RCC 7860 (cell line): ENCODE measurements at regions not wholly inside any gene's neighbourhood (a gene's known extent, or its start where the extent isn't known, plus 50 kb on each side); places are given as distances from the start of the nearest gene placed in this dataset.

Experiments used
- DNase-seq: peaks from one replicate; pipeline ENCODE4 v3.0.0-alpha.2; 2015; ENCODE audit warnings: low spot score
- FAIRE-seq: peaks from 2 replicates; lab custom pipeline; 2012; peaks lifted over from hg19 to GRCh38; lab: Jason Lieb, UNC

DNA sequence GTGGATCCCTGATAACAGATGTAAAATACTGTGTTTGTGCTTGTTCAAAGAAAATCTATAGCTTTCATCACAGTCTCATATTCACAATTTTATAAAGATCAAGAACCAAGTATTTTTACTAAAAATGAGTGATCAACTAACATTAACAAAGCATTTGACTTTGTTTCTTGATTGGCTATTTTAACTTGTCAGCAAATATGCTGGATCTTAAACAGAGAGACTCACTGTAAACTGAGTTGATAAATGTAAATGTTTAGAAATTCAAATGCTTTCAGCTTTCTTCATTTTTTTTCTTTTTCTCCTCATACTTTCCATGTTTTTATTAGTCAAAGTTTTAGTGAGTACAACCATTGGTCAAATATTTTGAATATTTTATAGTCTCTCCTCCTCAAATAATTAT lies 923.0 kb upstream of the NR2F2 start:
- FAIRE-seq, result no peak
- no peak for DNase-seq

DNA sequence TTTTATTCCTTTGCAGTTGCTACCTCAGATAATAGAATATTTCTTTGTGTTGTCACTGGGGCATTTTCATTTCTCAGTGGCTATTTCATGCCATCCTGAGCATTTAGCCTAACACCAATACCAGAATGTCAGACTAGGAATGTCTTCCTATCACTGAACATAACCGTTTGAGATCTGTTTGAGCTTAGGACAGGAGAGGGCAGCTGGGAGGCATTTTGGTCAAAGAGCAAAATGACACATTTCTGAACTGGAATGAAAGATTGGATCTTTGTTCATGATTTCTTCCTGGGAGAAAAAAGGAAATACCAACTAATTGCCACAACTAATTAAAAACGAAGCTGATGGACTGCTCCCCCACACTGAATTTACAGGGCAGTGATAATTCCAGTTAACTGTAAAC lies 921.3 kb upstream of the NR2F2 start:
- DNase-seq, result no peak
- no peak for FAIRE-seq

DNA sequence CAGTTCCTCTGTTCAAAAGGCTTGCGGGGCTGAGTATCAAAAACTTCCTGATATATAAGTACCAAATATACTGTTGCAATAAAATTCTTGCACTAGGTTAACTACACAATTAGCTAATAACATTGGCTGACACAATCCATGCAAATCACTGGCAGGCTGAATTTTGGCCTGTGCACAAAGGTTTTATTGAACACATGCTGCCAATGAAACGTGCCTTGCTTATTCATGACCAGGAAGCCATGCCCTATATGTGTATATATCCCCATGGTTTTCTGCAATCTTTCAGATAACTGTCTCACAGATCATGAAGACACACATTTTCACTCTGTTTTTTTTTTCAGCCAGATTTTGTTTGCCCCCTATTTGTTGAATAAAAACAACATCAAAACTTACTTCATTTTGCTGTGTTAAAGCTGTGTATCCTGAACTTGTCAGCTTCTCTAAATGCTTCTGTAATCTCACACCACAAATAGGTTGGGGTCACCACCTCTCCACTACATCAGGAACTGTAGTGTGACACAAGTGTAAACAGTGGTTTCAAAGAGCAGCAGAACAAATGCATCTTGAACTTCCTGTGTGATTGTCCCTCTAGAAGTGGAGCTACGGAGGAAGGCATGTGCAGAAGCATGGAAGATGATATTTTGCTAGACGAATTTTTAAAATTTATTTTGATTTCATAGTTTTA lies 920.7 kb upstream of the NR2F2 start:
- DNase-seq (no peak), FAIRE-seq (no peak)

DNA sequence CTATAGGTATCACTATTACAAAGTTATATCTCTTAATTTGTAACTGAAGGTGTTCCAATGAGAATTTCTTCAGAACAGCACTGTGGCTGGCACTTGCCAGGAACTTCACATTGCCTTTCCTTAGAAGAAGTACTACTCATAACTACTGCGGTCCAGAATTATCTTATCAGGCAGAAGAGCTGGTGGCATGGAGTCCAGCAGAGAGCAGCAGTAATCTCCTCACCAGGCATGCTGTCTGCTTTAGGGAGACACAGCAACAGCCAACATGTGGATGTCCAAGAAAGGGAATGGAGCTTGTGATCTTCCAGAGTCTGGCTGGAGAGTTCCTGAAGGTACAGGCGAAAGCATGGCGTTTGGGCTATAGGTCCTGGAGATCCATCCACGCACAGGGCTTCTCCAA lies 919.7 kb upstream of the NR2F2 start:
- DNase-seq, result no peak
- FAIRE-seq, result no peak

DNA sequence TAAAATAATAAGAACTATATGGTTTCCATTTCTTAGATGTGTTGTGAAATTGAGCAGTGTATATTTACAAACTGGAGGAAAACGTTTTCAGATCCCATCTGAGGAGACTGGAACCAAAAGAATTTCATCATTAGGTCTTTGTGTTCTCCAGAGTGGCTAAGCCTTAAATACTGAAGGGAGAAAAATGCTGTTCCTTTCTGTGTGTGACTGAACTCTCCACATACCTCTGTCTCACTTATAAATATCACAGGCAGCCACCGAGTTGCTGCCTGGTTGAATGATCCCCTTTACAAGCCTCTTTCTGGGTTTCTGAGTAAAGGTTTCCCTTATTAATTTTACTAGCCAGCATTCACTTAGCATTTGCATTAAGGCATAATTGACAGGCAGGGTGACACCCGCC lies 913.9 kb upstream of the NR2F2 start:
- DNase-seq (no peak), FAIRE-seq (no peak)

DNA sequence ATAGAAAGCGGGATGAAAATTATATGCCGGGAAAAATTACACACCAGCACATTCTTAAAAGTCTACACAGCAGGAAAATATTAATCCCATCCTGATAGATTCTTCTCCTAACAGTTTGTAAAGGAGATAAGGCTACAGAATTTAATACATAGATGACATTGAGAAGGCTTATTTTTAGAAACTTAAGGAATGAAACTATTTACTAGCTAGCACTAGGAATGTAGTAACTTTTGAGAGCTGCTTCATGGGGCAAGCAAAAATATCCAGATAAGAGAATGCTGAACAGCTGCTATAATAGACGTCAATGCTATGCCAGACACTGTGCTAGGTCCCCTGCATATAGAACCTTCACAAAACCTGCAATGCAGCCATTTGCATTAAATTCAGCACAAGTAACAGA lies 912.7 kb upstream of the NR2F2 start:
- DNase-seq (no peak), FAIRE-seq (no peak)

DNA sequence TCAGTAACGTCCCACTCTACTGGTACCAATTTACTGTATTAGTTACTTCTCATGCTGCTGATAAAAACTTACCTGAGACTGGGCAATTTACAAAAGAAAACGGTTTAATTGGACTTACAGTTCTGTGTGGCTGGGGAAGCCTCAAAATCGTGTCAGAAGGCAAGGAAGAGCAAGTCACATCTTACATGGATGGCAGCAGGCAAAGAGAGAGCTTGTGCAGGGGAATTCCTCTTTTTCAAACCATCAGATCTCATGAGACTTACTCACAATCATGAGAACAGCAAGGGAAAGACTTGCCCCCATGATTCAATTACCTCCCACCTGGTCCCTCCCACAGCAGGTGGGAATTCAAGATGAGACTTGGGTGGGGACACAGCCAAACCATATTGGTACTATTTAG lies 908.2 kb upstream of the NR2F2 start:
- DNase-seq (no peak), FAIRE-seq (no peak)

DNA sequence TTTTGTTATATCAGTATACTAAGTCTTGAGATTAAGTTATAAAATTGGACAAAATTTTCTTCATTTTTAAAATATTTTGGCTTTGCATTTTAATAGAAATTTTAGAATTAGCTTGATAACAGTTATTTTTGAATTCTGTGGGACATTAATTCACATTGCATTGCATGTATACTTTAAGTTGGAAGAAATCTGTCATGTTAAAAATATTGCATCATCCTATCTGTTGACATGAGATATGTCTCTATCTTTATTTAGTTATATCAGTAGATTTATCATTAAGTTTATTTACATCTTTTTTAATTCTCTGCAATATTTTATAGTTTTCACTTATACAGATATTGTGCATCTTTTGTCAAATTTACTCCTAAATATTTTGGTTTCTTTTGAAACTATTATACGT lies 904.6 kb upstream of the NR2F2 start:
- no peak for FAIRE-seq
- DNase-seq, result no peak

DNA sequence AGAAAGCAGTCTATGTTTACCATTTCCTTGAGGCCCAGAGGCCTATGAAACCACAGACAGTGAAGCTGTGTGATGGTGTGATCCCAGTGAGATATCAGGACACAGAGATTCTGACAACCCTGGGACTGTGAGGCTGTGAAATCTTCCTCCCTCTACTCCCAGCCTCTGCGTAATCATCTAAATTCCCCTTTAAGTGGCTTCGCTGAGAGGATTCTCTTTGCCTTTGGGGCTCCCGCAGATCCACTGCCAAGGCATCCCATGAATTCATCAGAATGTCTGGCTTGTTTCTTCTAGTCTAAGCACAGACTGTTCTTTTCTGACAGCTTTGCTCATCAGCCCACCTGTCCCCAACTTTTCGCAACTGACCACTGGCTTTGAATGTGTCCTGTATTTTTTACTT lies 901.2 kb upstream of the NR2F2 start:
- no peak for DNase-seq
- FAIRE-seq, result no peak

DNA sequence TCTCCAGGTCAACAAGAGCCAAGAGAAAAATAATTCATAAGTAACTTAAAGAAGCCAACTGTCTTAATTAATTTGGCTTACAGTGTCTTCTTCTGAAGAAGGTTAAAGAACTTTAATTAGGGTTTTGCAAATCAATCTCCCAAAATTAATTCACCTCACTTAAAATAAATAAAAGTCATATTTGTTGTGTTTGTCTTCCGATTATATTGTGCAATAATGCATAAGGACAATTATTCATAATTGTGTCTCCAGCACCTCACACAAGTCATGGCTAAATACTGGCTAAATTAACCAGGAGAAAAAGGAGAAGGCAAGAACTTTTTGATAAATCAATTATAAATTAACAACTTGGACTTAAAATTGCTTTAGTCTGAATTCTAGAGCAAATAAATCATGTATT lies 899.0 kb upstream of the NR2F2 start:
- no peak for DNase-seq
- FAIRE-seq, result no peak

DNA sequence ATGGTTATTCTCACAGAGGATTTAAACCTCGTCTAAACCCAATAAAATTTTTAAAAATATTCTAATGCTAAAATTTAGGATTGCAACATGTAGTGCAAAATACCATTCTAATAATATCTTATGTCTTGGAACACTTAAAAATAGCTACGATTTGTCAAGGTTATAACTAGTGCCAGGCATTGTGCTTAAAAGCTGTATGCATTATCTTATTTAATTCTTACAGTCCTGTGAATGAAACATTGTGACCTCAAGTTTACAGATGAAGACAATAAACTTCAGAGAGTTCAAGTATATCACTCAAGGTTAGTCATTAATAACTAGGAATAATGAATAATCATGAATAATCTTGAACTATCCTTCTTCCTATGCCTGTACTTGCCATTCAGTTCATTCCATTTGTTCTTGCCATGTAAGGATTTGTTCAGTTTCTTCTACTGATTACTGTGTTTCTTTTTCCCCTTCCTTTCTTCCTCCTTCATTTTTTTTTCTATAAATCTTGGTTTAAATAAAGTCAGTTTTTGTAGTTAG lies 897.6 kb upstream of the NR2F2 start:
- DNase-seq (no peak), FAIRE-seq (no peak)

DNA sequence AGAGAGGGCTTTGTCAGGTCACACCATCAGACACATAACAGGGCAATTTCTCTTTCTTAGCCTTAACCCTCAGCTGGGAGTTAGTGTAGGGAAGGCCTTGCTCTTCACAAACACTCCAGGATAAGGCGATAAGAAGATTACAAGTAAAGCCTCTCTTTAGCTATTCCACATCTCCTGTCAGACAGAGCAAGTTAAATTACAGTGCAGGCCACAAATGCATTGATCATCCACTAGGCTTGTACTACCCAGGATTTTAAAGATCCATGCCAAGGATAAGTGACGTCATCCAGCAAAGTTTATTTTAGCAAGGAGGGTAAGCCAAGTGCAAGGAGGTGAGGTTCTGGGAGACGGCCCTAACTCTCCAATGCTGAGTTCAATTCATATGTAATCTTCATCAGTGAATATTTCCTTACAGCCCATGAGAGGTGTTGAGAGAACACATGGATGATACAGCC lies 890.6 kb upstream of the NR2F2 start:
- no peak for FAIRE-seq
- no peak for DNase-seq

DNA sequence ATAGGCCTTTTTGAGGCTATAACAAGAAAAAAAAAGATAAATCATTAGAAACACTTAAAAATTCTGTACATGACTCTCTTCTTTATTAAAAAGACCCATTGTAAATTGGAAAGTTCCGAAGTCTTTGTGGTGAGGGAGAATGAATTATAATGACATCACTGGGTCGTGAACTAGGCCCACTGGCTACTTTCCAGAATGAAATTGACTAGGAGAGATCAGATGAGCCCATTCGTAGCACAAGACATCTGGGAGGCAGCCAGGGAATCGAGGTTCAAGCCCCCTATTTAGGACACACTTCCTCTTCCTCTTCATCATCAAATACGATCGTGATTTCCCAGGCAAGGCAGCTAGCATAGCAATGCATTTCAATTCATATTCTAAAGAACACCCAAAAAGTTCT lies 889.8 kb upstream of the NR2F2 start:
- DNase-seq (no peak), FAIRE-seq (no peak)

DNA sequence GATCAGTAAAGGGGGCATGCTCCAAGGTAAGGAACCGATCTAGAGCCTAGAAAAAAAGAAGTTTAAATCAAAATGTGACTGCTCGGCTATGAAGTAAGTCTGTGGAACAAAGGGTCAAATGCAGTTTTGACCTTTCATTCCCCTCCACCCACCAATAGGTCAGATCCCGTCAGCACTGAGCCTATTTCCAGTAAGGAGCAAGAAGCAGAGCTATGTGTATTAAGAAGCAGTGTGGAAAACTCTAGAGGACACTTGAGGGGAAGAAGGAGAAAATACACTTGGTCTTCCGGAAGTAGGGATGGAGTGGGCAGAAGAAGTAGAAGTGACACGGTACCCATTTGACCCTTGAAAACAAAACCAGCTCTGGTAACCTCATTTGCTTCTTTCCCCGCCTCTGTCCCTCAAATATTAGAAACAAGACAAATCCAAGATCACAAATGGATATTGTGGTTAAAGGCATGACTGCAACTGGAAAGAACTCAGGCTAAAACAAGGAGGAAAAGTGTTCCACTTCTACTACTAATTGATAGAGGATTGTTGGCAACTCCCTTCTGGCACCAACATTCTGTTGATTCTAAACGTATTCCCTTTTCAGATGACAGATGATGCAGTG lies 888.3 kb upstream of the NR2F2 start:
- no peak for DNase-seq
- no peak for FAIRE-seq

DNA sequence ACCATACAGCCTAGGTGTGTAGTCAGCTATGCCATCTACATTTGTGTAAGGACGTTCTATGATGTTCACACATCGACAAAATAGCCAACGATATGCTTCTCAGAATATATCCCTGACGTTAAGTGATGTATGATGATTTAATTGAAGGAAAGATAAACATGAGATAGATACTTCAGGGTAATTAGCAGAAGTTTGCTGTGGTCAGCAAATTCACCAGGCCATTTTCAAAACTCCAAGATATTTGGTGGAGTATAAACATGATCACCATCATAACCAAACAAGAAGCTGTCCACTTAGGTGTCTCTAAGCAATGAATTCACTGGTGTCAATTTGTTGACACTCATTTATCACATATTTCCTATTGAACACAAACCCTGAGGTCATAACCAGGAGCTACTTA lies 885.6 kb upstream of the NR2F2 start:
- FAIRE-seq (no peak), DNase-seq (no peak)

DNA sequence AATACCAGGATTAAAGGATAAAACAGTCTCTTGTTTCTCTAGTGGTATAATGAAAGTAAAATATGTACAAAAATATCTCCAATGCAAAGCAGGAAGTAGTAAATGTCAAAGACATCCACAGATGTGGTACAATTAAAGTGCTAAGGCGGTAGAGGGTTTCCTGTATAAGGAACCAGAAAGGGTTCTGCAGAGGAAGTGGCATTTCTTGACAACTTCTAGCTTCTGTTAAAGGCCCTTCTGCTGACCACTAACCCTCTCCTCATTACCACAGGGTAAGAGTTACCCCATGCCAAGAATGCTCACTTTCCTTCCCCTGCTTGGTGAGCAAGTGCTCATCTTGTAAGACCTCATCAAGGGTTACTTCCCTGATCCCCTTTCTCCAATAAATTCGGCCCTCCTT lies 883.6 kb upstream of the NR2F2 start:
- FAIRE-seq (no peak), DNase-seq (no peak)

DNA sequence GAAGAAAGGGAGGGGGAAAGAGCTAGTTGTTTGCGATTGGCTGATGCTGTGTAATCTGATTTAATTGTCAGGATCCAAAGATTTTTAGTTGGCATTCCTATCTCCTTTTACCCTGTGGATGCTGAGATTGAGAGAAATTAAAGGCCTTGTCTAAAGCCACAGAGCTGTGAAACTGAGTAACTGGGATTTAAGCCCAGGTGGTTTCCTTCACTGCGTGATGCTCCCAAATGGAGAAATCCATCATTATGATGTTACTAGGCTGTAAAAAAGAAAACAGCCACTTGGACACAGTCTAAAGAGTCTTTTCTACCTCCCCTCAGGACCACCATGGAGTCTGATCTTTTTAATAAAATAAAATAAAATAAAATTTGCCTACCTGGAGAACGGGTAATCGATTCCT lies 883.0 kb upstream of the NR2F2 start:
- DNase-seq (no peak), FAIRE-seq (no peak)

DNA sequence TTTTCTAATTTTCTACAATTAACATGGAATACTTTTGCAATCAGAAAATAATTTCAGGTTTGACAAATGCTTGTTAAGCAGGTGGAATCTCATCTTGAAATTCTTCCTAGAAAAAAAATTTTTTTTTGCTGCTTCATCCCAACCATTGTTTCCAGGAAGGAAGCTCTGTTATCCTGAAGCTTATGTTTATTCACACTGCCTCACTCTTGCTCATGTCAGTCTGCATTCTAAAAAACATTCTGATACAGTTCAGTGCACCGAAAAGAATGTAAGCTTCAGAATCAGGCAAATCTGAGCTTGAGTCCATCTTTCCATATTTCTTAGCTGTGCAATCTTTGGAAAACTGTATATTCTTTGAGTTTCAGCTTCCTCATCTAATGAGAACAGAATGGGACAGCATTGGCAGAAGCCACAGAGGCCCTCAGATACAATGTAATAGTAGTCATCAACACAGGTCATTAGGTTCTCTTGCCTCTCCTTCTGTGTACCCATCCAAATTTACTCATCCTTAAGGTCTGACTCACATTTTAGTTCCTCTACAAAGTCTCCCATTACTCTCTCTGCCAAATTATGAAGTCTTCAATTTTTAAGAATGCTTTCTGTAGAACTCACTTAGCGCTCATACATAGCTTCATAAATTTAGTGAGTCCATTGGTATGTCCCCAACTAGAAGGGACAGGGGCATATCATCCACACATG lies 881.8 kb upstream of the NR2F2 start:
- FAIRE-seq (no peak), DNase-seq (no peak)

DNA sequence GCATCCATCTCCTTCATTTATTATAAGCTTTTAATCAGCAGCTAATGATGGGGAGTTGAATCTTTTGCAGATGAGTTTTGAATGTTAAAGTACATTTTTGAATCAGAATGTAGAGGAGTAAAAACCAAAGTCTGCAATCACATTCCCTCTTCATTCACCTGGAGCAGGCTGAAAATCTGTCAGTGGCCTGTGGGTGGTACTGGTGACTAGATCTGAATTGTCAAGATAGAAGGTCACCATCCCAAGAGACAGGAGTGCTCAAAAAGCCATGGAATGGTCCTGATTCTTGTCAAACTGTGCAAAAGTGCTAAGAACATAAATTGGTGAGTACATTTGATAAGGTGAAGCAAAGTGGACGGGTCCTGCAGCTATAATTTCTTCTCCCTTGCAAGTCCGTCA lies 881.3 kb upstream of the NR2F2 start:
- DNase-seq (no peak), FAIRE-seq (no peak)

DNA sequence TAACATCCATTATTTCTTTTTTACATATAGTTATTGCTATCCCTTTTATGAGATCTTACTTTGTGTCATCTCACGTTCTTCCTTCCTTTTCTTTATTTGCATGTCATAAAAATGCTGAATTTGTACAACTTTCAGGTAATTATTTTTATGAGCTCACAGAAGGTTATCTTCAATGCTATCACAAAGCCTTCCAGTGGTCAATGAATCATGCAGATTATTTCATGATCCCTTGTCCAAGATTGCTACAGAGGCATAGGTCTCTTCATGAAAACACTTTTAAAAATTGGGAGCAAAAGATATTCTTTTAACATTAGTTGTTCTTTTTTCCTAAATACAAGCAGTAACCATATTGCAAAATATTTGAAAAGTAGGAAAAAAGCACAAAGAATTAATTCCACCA lies 880.1 kb upstream of the NR2F2 start:
- no peak for DNase-seq
- FAIRE-seq, result no peak

DNA sequence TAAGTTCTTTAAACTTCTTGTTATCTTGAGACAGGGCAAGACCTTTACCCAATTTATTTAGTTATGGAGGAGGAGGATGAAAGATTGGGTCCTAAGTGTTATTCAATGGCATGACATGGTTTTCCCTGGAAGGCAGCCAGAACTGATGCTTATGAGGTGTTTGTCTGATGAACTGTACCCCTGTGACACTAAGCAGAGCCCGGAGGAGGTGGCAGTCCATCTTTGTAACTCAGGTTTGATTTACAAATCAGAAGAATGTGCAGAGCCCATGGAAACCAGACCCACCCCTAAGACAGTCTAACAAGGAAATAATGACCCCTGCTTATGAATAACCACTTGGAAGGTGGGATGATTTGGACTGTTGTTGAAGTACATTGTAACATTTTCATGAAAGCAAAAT lies 878.6 kb upstream of the NR2F2 start:
- FAIRE-seq (no peak), DNase-seq (no peak)
